ENCODE measurements at regions not wholly inside any gene's neighbourhood (a gene's known extent, or its start where the extent isn't known, plus 50 kb on each side); places are given as distances from the start of the nearest gene placed in this dataset.

DNA sequence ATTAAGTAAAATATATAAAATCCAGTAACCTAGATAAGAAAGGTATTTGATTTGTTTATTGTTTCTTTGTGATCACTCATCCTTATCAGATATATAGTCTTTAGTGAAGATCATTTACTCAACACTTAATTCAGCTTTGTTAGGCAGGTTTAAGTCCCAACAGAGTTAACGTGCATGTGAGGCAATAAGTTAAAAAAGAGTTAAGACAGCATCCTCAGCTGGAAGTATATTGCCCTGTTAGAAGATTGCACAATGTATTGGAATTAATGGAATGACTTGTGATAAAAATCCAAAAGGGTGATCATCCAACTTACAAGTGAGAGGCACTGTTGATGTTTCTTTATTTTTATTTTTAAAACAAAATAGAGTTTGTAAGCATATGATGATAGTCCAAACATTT is 1162.1 kb downstream of the RAPGEF2 start:
- TF ChIP-seq, protein P1, sequence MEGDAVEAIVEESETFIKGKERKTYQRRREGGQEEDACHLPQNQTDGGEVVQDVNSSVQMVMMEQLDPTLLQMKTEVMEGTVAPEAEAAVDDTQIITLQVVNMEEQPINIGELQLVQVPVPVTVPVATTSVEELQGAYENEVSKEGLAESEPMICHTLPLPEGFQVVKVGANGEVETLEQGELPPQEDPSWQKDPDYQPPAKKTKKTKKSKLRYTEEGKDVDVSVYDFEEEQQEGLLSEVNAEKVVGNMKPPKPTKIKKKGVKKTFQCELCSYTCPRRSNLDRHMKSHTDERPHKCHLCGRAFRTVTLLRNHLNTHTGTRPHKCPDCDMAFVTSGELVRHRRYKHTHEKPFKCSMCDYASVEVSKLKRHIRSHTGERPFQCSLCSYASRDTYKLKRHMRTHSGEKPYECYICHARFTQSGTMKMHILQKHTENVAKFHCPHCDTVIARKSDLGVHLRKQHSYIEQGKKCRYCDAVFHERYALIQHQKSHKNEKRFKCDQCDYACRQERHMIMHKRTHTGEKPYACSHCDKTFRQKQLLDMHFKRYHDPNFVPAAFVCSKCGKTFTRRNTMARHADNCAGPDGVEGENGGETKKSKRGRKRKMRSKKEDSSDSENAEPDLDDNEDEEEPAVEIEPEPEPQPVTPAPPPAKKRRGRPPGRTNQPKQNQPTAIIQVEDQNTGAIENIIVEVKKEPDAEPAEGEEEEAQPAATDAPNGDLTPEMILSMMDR (IDR thresholded peaks at IDR 0.05) = no peak
- TF ChIP-seq POLR2A (IDR thresholded peaks at IDR 0.05) (no peak), POLR2AphosphoS5 (IDR thresholded peaks at IDR 0.05) (no peak)

All from sigmoid colon (tissue), 4 donors.